GM18498 (cell line): ENCODE measurements at regions not wholly inside any gene's neighbourhood (a gene's known extent, or its start where the extent isn't known, plus 50 kb on each side); places are given as distances from the start of the nearest gene placed in this dataset.

Source experiments
- ATAC-seq: cut with Tn5 transposase; IDR thresholded peaks from one replicate; pipeline ENCODE4 v1.9.1; 2021; ENCODE audit warnings: mild to moderate bottlenecking, moderate library complexity; ENCODE audit not compliant: unreplicated experiment

DNA sequence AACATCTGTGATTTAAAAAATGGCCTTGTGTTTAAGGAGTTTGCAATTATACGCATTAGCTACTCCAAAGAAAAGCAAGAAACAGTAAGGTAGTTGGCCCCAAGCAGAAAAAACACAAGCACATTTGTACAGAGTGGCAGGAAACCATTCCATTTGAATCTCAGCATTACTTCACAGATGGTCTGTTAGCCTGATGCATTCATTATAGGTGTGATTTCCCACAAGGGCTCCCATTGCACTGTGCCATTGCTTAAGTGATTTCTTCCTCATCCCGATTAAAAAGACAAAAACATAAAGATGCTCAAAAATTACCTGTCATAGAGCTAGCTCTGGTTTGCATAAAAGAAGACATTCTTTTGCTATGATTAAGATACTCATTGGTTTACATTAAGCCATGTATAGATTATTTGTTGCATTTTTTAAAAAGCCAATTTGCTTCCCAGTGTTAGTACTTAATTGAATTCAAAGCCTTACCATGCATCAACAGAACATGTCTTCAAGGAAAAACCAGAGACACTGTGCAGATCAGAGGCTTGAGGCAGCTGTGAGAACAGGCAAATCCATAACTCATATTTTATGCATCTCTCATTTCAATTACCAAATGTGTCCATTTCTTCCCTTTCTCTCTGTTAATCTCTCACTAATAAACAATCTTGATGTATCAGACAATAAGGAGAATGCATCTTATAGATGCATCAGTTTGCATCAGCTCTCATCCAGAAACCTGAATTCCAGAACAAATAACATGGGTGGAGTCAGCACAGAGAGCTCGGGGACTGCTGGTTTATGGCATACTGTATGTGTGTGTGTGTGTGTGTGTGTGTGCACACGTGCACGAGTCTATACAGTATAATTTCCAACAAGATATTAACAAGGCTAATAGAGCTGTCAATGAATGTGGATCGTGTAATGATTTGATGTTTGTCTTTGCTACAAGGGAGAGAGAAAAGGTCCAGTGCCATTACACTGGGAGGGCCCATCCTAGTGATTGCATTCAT lies 558.6 kb upstream of the HS6ST1 start:
- no peak for ATAC-seq

GRCh38 chr2:128879161-128879560 lies 560.5 kb upstream of the HS6ST1 start:
- ATAC-seq, result no peak

GRCh38 chr2:128894896-128895295 lies 576.2 kb upstream of the HS6ST1 start:
- no peak for ATAC-seq

DNA sequence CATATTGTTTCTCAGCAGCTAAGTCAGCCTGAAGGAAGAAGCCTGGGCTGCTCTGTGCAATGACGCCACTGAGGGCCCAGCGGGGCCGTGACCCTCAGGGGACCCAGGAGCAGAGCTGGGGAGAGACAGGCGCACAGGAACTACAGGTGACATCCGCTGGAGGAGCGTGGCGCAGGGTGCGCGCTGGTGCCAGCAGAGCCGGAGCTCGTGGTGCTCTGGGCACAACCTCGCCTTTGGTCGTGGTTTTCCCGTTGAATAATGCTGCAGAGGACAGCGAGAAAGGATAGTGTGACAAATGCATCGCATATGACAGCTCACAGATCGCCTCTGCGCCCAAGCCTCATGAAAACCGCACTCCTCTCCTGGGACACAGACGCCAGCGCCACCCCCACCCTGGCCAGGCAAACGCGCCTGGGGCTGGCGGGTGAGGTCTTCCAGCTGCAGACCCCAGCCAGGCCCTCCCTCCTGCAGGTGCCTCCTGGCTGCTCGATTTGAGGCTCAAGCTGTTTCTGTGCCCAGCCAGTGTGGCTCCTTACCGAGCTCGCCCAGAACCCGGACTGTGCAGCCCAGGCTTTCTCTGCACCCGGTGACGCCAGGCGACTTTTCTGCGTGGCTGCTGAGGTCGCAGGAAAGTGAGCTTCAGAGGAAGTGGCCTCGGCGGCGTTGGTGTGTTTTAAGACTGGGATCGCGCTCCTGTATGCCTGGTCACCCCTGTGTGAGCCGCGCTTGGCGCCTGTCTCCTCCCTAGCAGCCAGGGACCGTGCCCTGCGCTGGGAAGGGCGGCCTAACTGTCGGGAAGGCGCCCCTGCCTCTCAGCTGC lies 583.1 kb upstream of the HS6ST1 start:
- ATAC-seq, result no peak

DNA sequence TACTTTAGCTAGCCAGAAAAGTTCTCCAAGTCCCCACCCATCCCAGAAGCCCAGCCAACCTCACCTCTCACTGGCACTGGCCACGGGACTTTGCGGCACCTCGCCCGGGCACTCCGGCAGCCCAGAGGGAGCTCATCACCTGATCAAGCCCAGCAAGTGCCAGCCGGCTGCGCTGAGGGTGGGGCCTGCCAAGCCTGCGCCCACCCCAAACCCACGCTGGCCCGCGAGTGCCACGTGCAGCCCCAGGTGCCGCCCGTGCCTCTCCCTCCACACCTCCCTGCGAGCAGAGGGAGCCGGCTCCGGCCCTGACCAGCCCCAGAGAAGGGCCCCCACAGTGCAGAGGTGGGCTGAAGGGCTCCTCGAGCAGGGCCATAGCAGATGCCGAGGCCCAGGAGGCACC lies 585.0 kb upstream of the HS6ST1 start:
- no peak for ATAC-seq

- no peak for ATAC-seq
Measured at GRCh38 chr2:128911276-128911675, 592.6 kb upstream of the HS6ST1 start.

- ATAC-seq, result no peak
Measured at GRCh38 chr2:128914320-128914719, 595.7 kb upstream of the HS6ST1 start.

DNA sequence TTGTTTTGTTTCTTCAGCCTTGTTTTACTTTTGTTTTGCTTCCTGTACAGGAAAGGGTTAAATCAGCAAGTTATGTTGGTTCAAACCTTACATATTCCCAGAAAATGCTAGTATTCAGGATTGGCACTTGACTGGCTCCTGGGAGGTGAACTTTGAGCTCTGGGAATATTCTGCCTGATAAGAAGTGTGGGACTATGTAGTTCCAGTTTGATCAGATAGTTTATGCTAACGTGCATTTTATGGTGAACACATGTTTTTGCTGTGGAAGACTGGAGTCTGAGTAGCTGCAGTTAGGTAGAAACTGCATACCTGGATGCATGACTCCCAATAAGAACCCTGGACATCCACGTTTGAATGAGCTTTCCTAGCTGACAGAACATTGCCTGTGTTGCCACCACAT lies 603.1 kb upstream of the HS6ST1 start:
- ATAC-seq, result no peak

DNA sequence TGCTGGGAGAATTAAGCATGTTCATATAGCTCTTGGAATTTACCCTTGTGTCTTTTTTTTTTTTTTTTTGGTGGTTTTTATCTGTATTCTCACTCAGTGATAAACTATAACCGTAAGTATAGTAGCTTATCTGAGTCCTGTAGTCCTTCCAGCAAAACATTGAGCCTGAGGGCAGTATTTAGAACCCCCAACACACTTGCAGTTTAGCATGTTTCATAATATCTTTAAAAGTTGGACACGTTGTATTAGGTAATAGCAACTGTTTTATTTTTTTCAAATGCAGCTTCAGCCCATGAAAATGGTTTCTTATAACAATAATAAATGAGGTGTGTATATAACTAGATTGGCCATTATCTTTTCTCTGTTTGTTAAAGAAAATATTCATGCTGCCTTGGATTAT lies 603.5 kb upstream of the HS6ST1 start:
- no peak for ATAC-seq

DNA sequence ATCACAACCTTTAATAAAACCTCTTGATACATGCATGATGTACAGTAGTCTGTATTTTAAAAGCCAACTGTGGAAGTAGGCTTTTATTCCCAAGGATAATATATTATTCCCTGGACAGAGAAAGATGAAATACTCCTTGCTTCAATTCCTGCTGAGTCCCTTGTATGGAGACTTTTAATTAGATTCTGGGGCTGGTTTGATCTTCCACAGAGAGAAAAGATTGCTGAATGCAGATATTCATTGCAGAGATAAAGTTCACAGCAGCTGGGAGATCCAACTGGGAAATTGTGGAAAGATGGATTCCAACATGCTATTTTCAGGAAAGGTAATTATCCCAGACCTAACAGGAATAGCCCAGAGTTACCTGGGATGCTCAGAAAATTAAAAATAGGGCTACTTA lies 607.0 kb upstream of the HS6ST1 start:
- ATAC-seq, result no peak

DNA sequence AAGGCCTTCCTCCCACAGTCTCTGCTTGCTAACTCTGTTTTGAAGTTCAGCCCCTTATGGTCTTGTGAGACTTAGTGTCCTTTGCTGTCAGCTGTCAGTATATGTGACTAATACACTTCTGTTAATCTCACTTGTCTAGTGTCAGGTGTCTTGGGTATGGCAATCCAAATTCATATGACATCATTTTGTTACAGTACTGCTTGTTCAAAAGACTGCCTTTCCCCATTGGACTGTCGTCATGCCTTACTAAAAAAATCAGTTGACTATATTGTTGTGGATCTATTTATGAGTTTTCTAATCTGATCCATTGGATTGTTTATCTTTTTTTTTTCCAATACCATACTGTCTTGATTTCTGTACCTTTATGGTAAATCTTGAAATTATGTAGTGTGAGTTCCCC lies 611.4 kb upstream of the HS6ST1 start:
- ATAC-seq, result no peak

GRCh38 chr2:128940378-128940777 lies 621.7 kb upstream of the HS6ST1 start:
- ATAC-seq, result no peak

- ATAC-seq, result no peak
Measured at GRCh38 chr2:128941751-128942150, 623.1 kb upstream of the HS6ST1 start.

- no peak for ATAC-seq
Measured at GRCh38 chr2:128949360-128949759, 630.7 kb upstream of the HS6ST1 start.

DNA sequence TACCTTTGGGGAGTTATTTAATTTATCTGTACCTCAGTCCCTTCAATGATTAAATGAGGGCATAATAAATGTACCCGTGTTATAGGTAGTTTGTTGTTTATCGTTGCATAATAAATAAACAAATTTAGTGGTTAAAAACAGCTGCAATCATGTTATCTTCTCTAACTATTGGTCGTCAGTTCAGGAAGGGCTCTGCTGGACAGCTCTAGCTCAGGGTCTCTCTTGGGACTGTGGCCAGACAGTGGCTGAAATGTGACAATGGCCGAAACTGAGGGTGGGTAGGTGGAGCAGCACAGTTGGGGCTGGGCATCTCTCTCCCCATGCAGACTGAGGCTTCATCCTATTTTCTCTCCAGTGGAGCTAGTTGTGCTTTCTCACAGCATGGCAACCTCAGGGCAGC lies 632.1 kb upstream of the HS6ST1 start:
- ATAC-seq, result no peak

DNA sequence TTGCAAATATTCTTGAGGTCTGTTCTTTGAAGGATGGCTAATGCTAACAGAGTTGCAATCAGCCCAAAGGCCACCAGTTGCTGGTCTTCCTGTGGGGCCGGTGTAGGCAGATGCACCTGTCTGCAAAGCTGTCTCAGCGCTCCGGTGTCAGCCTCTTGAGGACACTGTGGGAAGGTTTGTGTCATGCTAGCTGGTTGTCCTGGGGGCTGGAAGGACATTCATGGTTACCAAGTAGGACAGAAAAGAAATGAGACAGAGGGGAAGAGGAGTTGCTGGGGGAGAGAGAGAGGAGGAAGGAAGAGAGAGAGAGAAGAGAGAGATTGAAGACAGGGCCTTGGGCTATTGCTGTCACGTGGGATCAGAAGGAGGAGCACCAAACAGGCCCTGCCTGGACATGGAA lies 639.6 kb upstream of the HS6ST1 start:
- ATAC-seq, result no peak

- ATAC-seq, result no peak
Measured at GRCh38 chr2:128967646-128968045, 649.0 kb upstream of the HS6ST1 start.

- ATAC-seq, result no peak
Measured at GRCh38 chr2:128969374-128969773, 650.7 kb upstream of the HS6ST1 start.

DNA sequence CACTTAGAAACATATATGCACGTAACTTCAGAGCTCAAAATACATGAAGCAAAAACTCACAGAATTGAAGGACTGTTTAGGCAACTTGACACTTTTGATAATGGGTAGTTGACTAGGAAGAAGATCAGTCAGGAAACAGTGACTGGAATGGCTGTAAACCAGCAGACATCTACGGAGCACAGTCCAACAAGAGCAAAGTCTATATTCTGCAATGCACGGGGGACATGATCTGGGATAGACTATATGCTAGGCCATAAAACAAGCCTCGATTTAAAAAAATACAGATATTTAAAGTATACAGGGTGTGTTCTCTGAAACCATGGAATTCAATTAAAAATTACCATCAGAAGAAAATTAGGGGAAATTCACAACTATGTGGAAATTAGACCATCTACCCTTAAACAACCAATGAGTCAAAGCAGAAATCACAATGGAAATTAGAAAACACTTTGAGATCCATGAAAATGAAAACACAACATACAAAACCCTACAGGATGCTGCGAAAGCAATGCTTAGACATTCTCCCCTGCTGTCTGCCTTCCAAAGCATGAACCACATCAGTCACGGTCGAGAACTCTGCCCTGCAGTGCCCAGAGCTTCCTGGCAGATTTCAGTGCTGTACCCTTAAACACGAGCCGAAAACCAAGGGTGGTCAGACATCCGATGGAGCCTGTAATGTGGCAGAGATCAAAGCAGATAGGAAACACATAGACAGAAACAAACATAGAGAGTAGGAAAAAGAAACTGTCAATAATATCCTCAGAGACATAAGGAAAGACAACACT lies 651.9 kb upstream of the HS6ST1 start:
- ATAC-seq, result no peak

DNA sequence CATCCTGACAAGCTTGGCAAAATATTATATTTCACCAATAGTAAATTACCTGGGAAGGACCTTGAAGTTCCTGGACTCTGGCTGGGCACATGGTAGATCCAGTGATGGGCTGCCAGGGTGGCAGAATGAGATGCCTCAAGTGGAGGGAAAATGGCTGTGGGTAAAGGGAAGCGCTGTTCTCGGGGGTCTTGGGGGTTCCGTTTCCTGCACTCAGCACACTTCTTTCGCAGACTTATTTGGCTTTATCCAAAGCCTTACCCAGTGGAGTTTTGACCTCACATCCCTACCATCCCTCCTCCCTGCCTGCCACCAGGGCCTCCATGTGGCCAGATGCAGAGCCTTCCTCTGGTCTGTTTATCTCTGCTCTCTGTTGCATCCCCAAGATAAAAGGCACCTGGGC lies 654.9 kb upstream of the HS6ST1 start:
- ATAC-seq, result no peak

DNA sequence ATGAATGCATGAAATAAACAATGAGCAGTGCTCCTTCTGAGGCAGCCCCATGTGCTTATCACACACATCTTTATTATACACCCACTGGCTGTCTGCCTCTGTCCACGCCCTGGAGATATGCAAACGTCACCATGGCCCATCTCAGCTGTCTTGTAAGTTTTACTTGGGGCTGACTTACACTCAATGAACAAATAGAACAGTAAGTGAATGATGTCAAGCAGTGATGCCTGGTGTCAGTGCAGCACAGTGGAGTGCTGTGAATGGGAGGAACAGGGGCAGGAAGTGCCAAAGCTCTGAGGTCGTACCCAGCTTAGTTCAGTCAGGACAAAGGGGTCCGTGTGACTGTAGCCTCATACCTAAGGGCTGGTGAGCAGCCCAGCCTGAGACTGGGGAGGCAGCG lies 659.5 kb upstream of the HS6ST1 start:
- no peak for ATAC-seq
